NT2/D1 (cell line): ENCODE measurements at regions not wholly inside any gene's neighbourhood (a gene's known extent, or its start where the extent isn't known, plus 50 kb on each side); places are given as distances from the start of the nearest gene placed in this dataset.

Experiments used
- DNase-seq: peaks from one replicate; pipeline ENCODE4 v3.0.0-alpha.2; 2011; ENCODE audit warnings: low read depth, low spot score
- H3K27me3 ChIP-seq: 2 replicates; pipeline ENCODE4 v1.6.0; 2011; ENCODE audit warnings: mild to moderate bottlenecking; ENCODE audit not compliant: insufficient read length, insufficient read depth
- H3K36me3 ChIP-seq: 2 replicates; pipeline ENCODE4 v1.6.1; 2011; ENCODE audit warnings: mild to moderate bottlenecking, low read length, mixed read lengths; ENCODE audit not compliant: insufficient read depth, insufficient read length
- H3K4me1 ChIP-seq: 2 replicates; pipeline ENCODE4 v1.5.1; 2011; ENCODE audit not compliant: insufficient read depth, insufficient read length
- H3K4me3 ChIP-seq: 2 replicates; pipeline ENCODE4 v1.5.1; 2011; ENCODE audit warnings: low read depth; ENCODE audit not compliant: insufficient read length
- H3K9ac ChIP-seq: 2 replicates; pipeline ENCODE4 v1.6.0; 2011; ENCODE audit warnings: low read depth; ENCODE audit not compliant: insufficient read length
- H3K9me3 ChIP-seq: 2 replicates; pipeline ENCODE4 v1.5.1; 2011; ENCODE audit warnings: mild to moderate bottlenecking, low read length; ENCODE audit not compliant: insufficient read depth
- SUZ12 ChIP-seq: IDR thresholded peaks from 2 replicates; pipeline ENCODE4 v1.6.1; 2011; ENCODE audit not compliant: insufficient read length, insufficient read depth; ENCODE audit errors: extremely low read depth
- YY1 ChIP-seq: IDR thresholded peaks from 2 replicates; pipeline ENCODE4 v1.6.1; 2011; ENCODE audit not compliant: insufficient read length, insufficient read depth
- ZNF274 ChIP-seq: IDR thresholded peaks from 2 replicates; pipeline ENCODE4 v1.6.1; 2011; ENCODE audit warnings: mild to moderate bottlenecking, low read depth, low read length

GRCh38 chr2:208565690-208566416 is 159.3 kb downstream of the PTH2R start:
- no peak for DNase-seq
- no peaks in the 10 kb centered on the region for H3K4me1 ChIP-seq
- no peak overlapping the region for H3K9ac ChIP-seq
- no peak for TF ChIP-seq SUZ12
- TF ChIP-seq ZNF274 = no peak
- TF ChIP-seq YY1 = no peak
- no peaks in the 10 kb centered on the region for H3K27me3 ChIP-seq
- peaks cover 7% of the 10 kb centered on the region; the same call in 1 of the 2 replicates for H3K9me3 ChIP-seq
- no peak overlapping the region for H3K4me3 ChIP-seq
- H3K36me3 ChIP-seq = no peaks in the 10 kb centered on the region

GRCh38 chr2:208568203-208568602 is 161.6 kb downstream of the PTH2R start:
- Histone ChIP-seq H3K9me3 (peaks cover under 1% of the 10 kb centered on the region; the same call in 1 of the 2 replicates), H3K9ac (no peak overlapping the region), H3K4me1 (no peaks in the 10 kb centered on the region), H3K36me3 (no peaks in the 10 kb centered on the region), H3K27me3 (no peaks in the 10 kb centered on the region), H3K4me3 (no peak overlapping the region)
- DNase-seq = no peak
- no peak for TF ChIP-seq SUZ12
- no peak for TF ChIP-seq YY1
- TF ChIP-seq ZNF274 = no peak

GRCh38 chr2:208570066-208570465 is 163.5 kb downstream of the PTH2R start:
- Histone ChIP-seq H3K9me3 (no peaks in the 10 kb centered on the region), H3K27me3 (no peaks in the 10 kb centered on the region), H3K4me3 (no peak overlapping the region), H3K4me1 (no peaks in the 10 kb centered on the region), H3K9ac (no peak overlapping the region), H3K36me3 (no peaks in the 10 kb centered on the region)
- TF ChIP-seq SUZ12 (no peak), YY1 (no peak), ZNF274 (no peak)
- no peak for DNase-seq

DNA sequence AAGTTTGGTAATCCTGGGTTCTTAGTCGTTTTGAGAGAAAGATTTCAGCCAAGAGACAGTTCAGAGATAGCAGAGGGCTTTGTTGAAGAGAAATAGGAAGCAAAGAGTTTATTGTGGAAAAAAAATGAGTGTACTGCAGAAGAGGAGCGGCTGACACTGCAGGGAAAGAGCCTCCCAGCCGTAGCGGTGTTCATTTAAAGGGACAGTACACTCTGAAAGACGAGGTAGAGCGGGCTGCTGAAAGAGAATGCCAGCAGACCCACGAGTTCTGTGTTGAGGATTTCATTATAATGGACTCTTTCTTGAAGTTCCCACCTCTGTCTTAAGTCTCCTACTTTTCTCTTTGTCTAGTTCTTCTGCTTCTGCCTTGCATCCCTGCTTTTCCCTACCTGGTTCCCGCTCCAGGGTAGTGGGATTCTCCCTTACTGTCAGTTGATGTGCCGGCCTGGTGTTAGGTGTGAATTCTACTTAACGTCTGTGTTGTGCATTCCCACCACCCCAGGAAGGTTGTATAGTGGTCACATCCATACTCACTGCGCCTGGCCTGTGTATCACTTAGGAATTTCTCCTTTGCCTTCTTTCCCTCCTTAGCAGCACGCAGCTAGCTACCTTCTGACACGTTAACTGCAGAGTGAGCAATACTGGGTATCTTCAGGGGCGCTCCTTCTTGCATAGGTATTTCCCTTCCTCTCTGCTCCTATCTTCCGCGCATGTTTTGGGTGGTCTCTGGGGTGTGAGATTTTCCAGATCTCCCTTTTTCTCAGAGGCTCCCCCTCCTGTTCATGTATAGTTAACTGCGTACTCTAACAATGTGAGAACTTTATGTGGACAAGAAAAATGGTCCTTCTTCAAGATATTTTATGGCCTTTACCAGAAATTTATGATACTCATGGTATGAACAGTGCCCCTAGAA is 164.5 kb downstream of the PTH2R start:
- Histone ChIP-seq H3K4me3 (no peak overlapping the region), H3K4me1 (no peaks in the 10 kb centered on the region), H3K27me3 (no peaks in the 10 kb centered on the region), H3K9ac (no peak overlapping the region), H3K9me3 (no peaks in the 10 kb centered on the region), H3K36me3 (no peaks in the 10 kb centered on the region)
- no peak for TF ChIP-seq SUZ12
- no peak for TF ChIP-seq ZNF274
- TF ChIP-seq YY1 = no peak
- DNase-seq = no peak

DNA sequence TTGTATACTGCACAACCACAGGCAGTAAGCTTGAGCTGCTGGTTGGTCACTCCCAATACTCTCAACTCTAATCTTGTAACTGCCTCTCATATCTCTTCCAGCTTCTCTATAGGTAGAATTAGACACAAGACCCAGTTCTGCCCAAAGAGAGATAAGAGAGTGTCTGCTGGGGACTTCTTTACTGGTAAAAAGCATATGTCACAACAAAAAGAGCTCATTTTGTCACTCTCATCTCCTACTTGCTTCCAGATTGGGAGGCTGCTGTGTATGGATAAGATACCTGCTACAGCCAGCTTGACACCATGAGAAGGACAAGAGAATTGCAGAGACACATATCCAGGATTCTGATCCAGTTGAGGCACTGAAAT is 165.2 kb downstream of the PTH2R start:
- H3K27me3 ChIP-seq = no peaks in the 10 kb centered on the region
- no peak for DNase-seq
- no peak overlapping the region for H3K4me3 ChIP-seq
- H3K4me1 ChIP-seq = no peaks in the 10 kb centered on the region
- H3K9ac ChIP-seq = no peak overlapping the region
- H3K9me3 ChIP-seq = no peaks in the 10 kb centered on the region
- H3K36me3 ChIP-seq = no peaks in the 10 kb centered on the region
- TF ChIP-seq ZNF274 = no peak
- no peak for TF ChIP-seq YY1
- TF ChIP-seq SUZ12 = no peak

DNA sequence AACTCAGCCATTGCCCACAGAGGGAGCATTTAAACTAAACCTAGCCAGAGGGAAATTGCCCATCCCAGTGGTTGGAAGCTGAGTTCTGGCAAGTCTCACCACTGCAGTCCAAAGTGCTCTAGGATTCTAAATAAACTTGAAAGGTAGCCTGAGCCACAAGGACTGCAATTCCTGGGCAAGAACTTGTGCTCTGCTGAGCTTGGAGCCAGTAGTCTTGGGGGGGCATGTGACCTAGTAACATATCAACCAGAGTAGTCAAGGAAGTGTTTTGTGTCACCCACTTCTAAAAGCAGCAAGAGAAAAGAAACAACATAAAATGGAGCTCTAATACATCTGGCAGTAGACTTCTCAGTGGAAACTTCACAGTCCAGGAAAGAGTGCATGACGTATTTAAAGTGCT is 167.0 kb downstream of the PTH2R start:
- H3K9ac ChIP-seq = no peak overlapping the region
- DNase-seq = no peak
- H3K36me3 ChIP-seq = no peaks in the 10 kb centered on the region
- no peak for TF ChIP-seq YY1
- no peak for TF ChIP-seq ZNF274
- TF ChIP-seq SUZ12 = no peak
- no peaks in the 10 kb centered on the region for H3K4me1 ChIP-seq
- no peak overlapping the region for H3K4me3 ChIP-seq
- H3K27me3 ChIP-seq = no peaks in the 10 kb centered on the region
- H3K9me3 ChIP-seq = no peaks in the 10 kb centered on the region

DNA sequence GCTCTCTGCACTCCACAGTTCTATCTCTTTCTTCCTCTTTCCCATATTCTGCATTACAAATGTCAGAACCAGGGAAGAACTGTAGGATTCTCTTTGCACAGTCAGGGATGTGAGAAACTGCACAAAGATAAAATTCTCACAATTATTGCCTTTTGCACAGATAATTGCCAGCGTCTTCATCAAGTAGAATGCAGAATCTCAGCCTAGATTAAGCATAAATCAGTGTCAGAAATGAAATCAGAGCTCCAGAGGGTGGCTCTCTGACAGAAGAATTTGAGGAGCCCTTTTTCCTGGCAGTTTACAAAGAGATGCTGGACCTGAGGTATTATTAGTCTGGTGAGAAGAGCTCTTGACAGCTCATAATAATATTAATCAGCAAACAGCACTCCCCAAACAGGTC is 173.1 kb downstream of the PTH2R start:
- Histone ChIP-seq H3K27me3 (no peaks in the 10 kb centered on the region), H3K9ac (no peak overlapping the region), H3K4me1 (no peaks in the 10 kb centered on the region), H3K9me3 (no peaks in the 10 kb centered on the region), H3K4me3 (no peak overlapping the region), H3K36me3 (no peaks in the 10 kb centered on the region)
- DNase-seq = no peak
- TF ChIP-seq YY1 (no peak), ZNF274 (no peak), SUZ12 (no peak)
